ENCODE measurements at regions not wholly inside any gene's neighbourhood (a gene's known extent, or its start where the extent isn't known, plus 50 kb on each side); places are given as distances from the start of the nearest gene placed in this dataset.

- DNase-seq: peak; percentile 37
Measured at GRCh38 chr5:4204276-4205141, 608.9 kb downstream of the IRX1 start.

- DNase-seq: no peak
Measured at GRCh38 chr5:4205398-4205797, 609.8 kb downstream of the IRX1 start.

DNA sequence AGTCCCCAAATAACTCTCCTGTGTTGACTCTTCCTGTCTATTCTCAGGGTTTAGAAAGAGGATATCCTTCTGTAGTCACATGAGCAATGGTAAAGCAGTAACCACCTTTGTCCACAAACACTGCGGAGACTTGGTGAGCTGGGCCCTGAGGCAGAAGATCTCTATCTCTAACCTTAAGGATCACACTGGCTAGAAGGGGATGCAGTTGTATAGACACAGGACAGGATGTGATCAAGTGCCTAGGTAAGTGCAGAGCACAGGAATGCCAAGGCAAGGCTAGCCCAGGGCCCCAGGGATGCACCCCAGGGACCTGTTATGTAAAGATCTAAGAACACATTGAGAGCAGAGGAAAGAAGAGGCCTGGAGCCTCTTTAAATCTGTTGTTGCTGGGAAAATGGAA lies 610.5 kb downstream of the IRX1 start:
- DNase-seq: no peak

DNA sequence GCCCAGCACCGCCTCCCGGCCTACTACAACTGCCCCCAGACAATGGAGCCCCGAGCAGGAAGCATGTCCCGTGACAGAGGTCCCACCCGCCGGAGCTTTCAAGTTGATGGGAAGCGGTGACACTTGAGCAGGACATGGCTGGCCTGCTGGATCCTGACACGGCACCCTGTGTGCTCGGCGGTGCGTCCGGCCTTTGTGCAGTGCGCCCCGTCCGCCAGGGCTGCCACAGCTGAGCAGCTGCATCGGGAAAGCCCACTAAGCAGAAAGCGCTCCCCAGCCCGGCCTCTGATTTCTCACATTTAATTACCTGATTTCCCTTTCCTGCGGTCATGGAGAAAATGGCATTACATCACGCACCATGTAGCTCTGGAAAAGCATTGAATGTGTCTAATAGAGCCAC lies 611.9 kb downstream of the IRX1 start:
- no peak for DNase-seq

DNA sequence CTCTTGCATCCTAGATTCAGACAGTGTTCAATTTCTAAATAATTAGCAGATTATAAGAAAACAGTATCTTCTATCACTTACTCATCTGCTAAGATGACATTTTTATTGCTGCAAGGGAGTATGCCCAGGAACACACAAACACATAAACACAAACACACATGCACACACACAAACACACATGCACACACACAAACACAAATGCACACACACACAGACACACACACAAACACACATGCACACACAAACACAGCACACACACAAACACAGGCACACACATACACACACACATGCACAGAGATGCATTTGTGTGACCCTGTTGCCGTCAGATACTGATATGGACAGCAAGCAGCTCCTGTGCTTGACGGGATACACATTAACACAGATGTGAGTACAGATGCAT lies 612.9 kb downstream of the IRX1 start:
- DNase-seq: no peak

- DNase-seq: no peak
Measured at GRCh38 chr5:4208996-4209395, 613.4 kb downstream of the IRX1 start.

DNA sequence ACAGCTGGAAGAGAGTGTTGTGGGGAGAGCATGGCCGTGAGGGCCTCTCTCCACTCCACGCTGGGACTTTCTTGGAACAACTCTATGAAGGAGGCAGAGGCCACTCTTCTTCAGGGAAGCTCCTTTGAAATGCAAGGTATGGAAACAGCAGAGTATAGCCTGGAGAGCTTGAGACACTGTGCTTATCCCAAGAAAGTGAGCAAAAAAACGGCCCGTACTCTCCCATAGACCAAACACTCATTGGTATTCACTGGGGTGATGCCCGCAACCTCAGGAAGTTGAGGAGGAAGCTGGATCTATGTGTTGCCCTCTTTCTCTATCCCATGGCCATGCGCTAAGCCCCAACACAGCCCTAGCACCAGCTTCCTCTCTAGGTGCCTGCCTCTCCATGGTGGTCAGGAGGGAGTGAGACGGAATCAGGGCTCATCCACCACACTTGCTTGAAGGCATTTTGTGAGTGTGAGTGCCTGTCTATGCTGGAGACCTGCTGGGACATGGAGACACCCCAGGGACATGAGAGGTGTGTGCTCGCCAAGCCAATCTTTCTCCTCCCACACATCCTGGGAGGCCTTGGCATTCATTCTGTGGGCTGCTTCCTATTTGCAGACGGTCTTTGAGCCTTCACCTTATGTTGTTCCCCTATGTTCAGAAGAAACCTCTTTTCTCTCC lies 616.6 kb downstream of the IRX1 start:
- DNase-seq: no peak

- no peak for DNase-seq
Measured at GRCh38 chr5:4212981-4213819, 617.6 kb downstream of the IRX1 start.

- no peak for DNase-seq
Measured at GRCh38 chr5:4215143-4215542, 619.5 kb downstream of the IRX1 start.

DNA sequence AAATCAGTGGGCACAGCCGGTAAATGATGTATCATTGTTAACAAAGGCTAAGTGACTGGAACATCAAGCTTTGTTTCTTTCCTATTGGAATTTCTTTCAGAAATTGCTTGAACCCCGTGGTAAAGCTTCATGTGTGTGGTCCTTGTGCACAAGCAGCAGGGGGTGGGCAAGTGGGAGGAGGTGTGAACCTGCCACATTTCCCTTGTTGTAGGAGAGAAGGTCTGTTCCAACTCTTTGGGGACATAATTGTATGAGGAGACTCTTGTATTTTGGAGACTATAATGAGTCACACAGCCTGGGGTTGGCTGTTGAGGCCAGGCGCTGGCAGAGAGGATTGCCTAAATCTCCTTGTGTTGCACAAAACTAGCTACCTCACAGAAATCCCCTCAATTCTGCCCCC lies 620.5 kb downstream of the IRX1 start:
- no peak for DNase-seq

- DNase-seq: no peak
Measured at GRCh38 chr5:4220016-4220415, 624.4 kb downstream of the IRX1 start.

GRCh38 chr5:4221048-4221447 lies 625.4 kb downstream of the IRX1 start:
- no peak for DNase-seq

DNA sequence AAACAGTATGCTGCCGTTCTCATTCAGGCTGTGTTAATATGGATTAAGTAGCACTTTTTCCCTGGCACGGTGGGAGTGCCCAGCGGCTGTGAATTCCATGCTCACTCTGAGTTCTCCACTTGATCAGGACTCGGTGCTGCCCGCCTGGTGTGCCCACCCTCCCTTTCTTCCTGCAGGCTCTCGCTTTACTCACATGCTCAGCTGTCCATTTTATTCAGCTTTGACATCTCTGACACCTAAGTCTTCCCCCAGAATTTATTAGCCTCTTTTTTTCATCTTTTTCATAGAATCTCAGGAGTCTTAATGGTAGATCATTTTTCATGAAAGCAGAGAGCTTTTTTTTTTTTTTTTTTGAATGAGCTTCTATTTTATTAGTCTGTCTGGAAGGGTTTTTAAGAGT lies 626.5 kb downstream of the IRX1 start:
- no peak for DNase-seq

DNA sequence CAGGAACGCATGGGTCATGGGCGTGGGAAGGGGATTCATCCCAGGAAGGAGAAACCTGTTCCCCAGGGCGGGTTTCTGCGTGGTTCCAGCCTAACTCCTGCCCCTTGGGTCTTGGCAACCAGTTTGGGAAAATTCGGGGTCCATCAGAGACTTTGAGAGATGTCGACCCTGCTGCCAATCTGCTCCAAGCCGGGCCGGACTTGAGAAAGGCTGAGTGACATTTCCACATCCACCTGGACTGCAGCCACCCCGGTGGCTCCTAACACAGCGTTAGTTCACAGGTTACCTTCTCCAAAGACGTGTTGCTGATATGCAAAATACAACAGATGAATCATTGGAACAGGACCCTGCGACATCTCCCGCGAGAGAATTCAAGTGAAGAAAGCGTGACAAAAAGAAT lies 627.2 kb downstream of the IRX1 start:
- no peak for DNase-seq

GRCh38 chr5:4225741-4226140 lies 630.1 kb downstream of the IRX1 start:
- DNase-seq: no peak

DNA sequence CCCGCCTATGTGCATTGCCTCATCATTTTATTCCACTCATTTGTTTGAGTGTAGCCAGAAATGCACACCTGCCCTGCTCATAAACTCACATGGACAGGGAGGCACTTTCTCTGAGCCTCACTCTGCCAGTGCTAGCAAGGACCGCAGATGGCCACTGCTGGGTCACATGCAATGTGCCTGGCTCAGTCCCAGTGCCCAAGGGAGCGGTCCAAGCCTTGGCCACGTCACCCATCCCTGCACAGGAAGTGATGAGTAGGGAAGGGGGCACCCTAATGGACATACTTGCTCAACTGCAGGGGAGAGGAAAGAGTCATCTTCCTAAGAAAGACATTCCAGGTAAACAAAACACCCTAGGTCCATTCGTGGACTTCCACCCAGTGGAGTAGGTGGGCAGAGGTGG lies 630.9 kb downstream of the IRX1 start:
- no peak for DNase-seq

DNA sequence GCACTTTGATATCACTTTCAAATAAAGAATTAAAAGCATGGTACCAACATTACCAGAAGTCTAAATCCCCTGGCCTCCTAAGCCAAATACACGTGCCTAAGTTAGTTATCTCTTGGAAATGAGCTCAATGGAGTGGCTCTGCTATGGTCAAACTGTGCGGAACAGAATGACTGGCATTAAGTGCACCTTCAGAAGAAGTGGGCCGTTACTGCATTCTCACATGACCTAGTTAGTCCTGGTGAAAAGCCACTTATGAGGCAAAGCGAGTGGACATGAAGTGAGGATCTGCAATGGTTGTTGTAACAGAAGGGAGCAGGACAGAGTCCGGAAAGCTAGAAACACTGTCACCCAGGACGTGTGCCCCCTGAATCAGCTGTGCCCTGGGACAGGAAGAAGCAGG lies 633.1 kb downstream of the IRX1 start:
- no peak for DNase-seq

- no peak for DNase-seq
Measured at GRCh38 chr5:4229414-4230292, 634.0 kb downstream of the IRX1 start.

DNA sequence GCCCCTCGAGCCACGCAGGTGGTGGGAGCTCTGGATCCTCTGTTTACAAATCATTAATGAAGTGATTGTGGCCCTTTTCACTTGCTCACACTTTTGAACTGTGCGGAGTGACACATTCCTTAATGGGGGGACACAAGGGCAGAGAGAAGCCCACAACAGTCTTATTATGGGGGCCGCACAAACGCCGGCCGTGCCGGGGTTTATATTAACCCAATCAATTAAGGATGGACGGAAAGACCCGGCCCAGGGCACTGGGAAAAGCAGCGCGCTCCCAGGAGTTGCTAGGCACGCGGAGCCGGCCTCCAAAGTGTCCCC lies 634.8 kb downstream of the IRX1 start:
- no peak for DNase-seq

- no peak for DNase-seq
Measured at GRCh38 chr5:4230786-4231641, 635.4 kb downstream of the IRX1 start.

- DNase-seq: no peak
Measured at GRCh38 chr5:4232084-4232483, 636.5 kb downstream of the IRX1 start.

DNA sequence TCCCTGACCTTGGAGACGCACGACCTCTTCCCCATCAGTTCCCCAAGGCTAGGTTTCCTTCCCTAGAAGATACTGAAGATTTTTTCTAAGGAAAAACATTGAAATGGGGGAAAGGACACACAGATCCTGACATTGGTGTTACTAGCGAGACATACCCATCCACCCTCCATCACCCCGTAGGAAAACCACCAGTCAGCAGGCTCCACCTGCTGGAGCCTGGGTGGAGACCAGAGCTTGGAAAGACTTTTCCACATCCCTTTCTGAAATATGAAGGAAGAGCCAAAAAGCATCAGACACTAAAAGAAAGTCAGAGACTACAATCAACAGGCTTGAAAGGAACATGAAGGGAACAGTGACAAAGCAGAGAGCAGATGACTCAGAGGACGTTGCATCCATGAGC lies 638.0 kb downstream of the IRX1 start:
- no peak for DNase-seq

Data from NCI-H345 (cell line).